HepG2 (cell line): ENCODE measurements at regions not wholly inside any gene's neighbourhood (a gene's known extent, or its start where the extent isn't known, plus 50 kb on each side); places are given as distances from the start of the nearest gene placed in this dataset.

ENCODE experiments used
- ATAC-seq: fragments of 200-7000 bp; cut with Tn5 transposase; 3 replicates; pipeline ENCODE4 v1.9.1; 2020; ENCODE audit warnings: mild to moderate bottlenecking, moderate library complexity
- BruUV-seq: library from RNA; stranded (reverse); fragments of 400-500 nt; replicated peaks from 2 replicates; lab custom pipeline; 2021; lab: Mats Ljungman, UMichigan
- CTCF ChIA-PET: fragments of 300-600 bp; formaldehyde crosslinking; extraction: SDS; loops from one replicate; lab custom pipeline; 2021; ENCODE audit warnings: low total read pairs, inconsistent platforms, low intra/inter-chr PET ratio; lab: Yijun Ruan, JAX
- POLR2A ChIA-PET: fragments of 350-600 bp; sonication (Branson Sonifier 250); formaldehyde crosslinking; loops from one replicate; lab custom pipeline; 2020; ENCODE audit warnings: antibody characterized with exemption, inconsistent platforms; lab: Yijun Ruan, JAX
- DNase-seq: peaks from one replicate; pipeline ENCODE4 v3.0.0-alpha.2; 2015; ENCODE audit warnings: low spot score
- FAIRE-seq: peaks from 3 replicates; lab custom pipeline; 2011; peaks lifted over from hg19 to GRCh38; lab: Jason Lieb, UNC
- H2AFZ ChIP-seq: one replicate; pipeline ENCODE4 v1.6.1; 2011; ENCODE audit warnings: low read length, inconsistent platforms
- H3K27ac ChIP-seq: fragments of 300-600 bp; 3 replicates; pipeline ENCODE4 v1.8.0; 2011; ENCODE audit warnings: mixed run types, mild to moderate bottlenecking, mixed read lengths, low read length, inconsistent platforms; ENCODE audit not compliant: insufficient read depth; ENCODE audit errors: extremely low read length
- H3K27me3 ChIP-seq, 2 experiments: fragments of 200-600 bp in 1 of 2; 2 replicates in 1 of 2; 3 replicates in 1 of 2; pipeline versions ENCODE4 v1.6.0 to v1.8.0; 2011; ENCODE audit warnings: low read length in 2 of 2, mild to moderate bottlenecking in 2 of 2, moderate library complexity in 2 of 2, inconsistent platforms in 1 of 2; ENCODE audit not compliant: insufficient read depth in 2 of 2, control insufficient read depth in 1 of 2
- H3K36me3 ChIP-seq, 2 experiments: fragments of 200-600 bp in 1 of 2; replicated peaks in 1 of 2; 2 replicates in 1 of 2; 3 replicates in 1 of 2; pipeline versions ENCODE4 v1.5.1 to v1.8.0; 2011; ENCODE audit warnings: low read length in 2 of 2, inconsistent platforms in 1 of 2; ENCODE audit not compliant: insufficient read depth in 2 of 2, control insufficient read depth in 1 of 2
- H3K4me1 ChIP-seq: 2 replicates; pipeline ENCODE4 v1.5.1; 2012; ENCODE audit warnings: low read length, inconsistent platforms; ENCODE audit not compliant: insufficient read depth
- H3K4me2 ChIP-seq: 2 replicates; pipeline ENCODE4 v1.6.0; 2011; ENCODE audit warnings: low read depth, low read length, inconsistent platforms
- H3K4me3 ChIP-seq, 3 experiments: fragments of 200-600 bp in 1 of 3; sonication (generic), shearing (Covaris generic) in 1 of 3; replicated peaks in 1 of 3; 2 replicates each; pipeline ENCODE4 v1.5.1; 2011 to 2016; ENCODE audit warnings: low read length in 3 of 3, inconsistent platforms in 2 of 3, low read depth in 2 of 3, mild to moderate bottlenecking in 2 of 3, control low read depth in 1 of 3, mixed read lengths in 1 of 3; ENCODE audit not compliant: insufficient read depth in 1 of 3
- H3K79me2 ChIP-seq: one replicate; pipeline ENCODE4 v1.6.1; 2011; ENCODE audit warnings: low read length, inconsistent platforms; ENCODE audit not compliant: insufficient read depth
- H3K9ac ChIP-seq: 2 replicates; pipeline ENCODE4 v1.6.0; 2011; ENCODE audit warnings: mild to moderate bottlenecking, low read depth, low read length, inconsistent platforms; ENCODE audit not compliant: insufficient read depth
- H3K9me3 ChIP-seq: 2 replicates; pipeline ENCODE4 v1.5.1; 2012; ENCODE audit warnings: mild to moderate bottlenecking, low read length
- H4K20me1 ChIP-seq: 2 replicates; pipeline ENCODE4 v1.6.0; 2011; ENCODE audit warnings: inconsistent platforms, mild to moderate bottlenecking, low read length, moderate library complexity; ENCODE audit not compliant: insufficient read depth
- ARNT2 ChIP-seq: sonication (generic); formaldehyde crosslinking; IDR thresholded peaks from 2 replicates; pipeline ENCODE4 v1.8.0; 2022; ENCODE audit warnings: mild to moderate bottlenecking, low read depth, missing genetic modification reagents, moderate library complexity
- FOXK1 ChIP-seq: sonication (generic); formaldehyde crosslinking; IDR thresholded peaks from 2 replicates; pipeline ENCODE4 v1.4.0; 2020; ENCODE audit warnings: low read depth, missing genetic modification reagents, borderline replicate concordance
- SPEN ChIP-seq: sonication (generic); formaldehyde crosslinking; IDR thresholded peaks from 2 replicates; pipeline ENCODE4 v1.5.1; 2020; ENCODE audit warnings: low read depth, mild to moderate bottlenecking, missing genetic modification reagents
- SRSF4 ChIP-seq: fragments of 200-400 bp; formaldehyde crosslinking; IDR thresholded peaks from one replicate; pipeline ENCODE4 v1.6.1; 2018; ENCODE audit warnings: mild to moderate bottlenecking, low read depth, low read length, moderate library complexity; ENCODE audit not compliant: poor library complexity, severe bottlenecking
- TEAD3 ChIP-seq: optimal IDR thresholded peaks from 2 replicates; pipeline ENCODE3; 2016; ENCODE audit warnings: borderline replicate concordance
- ZNF615 ChIP-seq: sonication (generic); formaldehyde crosslinking; IDR thresholded peaks from 2 replicates; pipeline ENCODE4 v1.5.0; 2020; ENCODE audit warnings: mild to moderate bottlenecking, missing genetic modification reagents, borderline replicate concordance
- ZNF678 ChIP-seq: sonication (generic); formaldehyde crosslinking; IDR thresholded peaks from 2 replicates; pipeline ENCODE4 v1.4.0; 2020; ENCODE audit warnings: mild to moderate bottlenecking, missing genetic modification reagents
- ZNF720 ChIP-seq: sonication (generic); formaldehyde crosslinking; IDR thresholded peaks from 2 replicates; pipeline ENCODE4 v1.4.0; 2020; ENCODE audit warnings: missing genetic modification reagents
- ZZZ3 ChIP-seq: sonication (generic); formaldehyde crosslinking; IDR thresholded peaks from 2 replicates; pipeline ENCODE4 v1.4.0; 2020; ENCODE audit warnings: missing genetic modification reagents, mild to moderate bottlenecking, borderline replicate concordance
- WGBS: methylation state at CpG from one replicate; pipeline ENCODE4 v1.1.6; 2017; ENCODE audit warnings: low lambda C conversion rate; 5-methylcytosine and 5-hydroxymethylcytosine counted together
- in situ Hi-C: cut with HindIII; loops from 2 replicates; pipeline ENCODE4 v1.10.0; 2017; ENCODE audit warnings: low pct_unique_long_range_greater_than_20kb; ENCODE audit not compliant: extremely low pct_ligation_motif_present
- intact Hi-C: fragments of 100-400 bp; cut with micrococcal nuclease; formaldehyde crosslinking; loops from one replicate; pipeline ENCODE4 v1.10.0; 2022; ENCODE audit not compliant: unreplicated experiment
- TF ChIP-seq, protein P1 (sequence below): sonication (generic); formaldehyde crosslinking; IDR thresholded peaks from 2 replicates; pipeline ENCODE4 v1.8.0; 2022; ENCODE audit warnings: mild to moderate bottlenecking, missing genetic modification reagents, moderate library complexity
- TF ChIP-seq, protein P2 (sequence below): sonication (generic); formaldehyde crosslinking; IDR thresholded peaks from 2 replicates; pipeline ENCODE4 v1.4.0; 2020; ENCODE audit warnings: missing genetic modification reagents
- TF ChIP-seq, protein P3 (sequence below), 2 experiments: sonication (generic) in 1 of 2; formaldehyde crosslinking in 1 of 2; IDR thresholded peaks; 2 replicates each; pipeline versions ENCODE4 v1.4.0 to v1.6.1; 2018 to 2020; ENCODE audit warnings: missing genetic modification reagents in 2 of 2, borderline replicate concordance in 1 of 2, low read depth in 1 of 2, mild to moderate bottlenecking in 1 of 2, missing biosample characterization in 1 of 2
- TF ChIP-seq, protein P4 (sequence below): sonication (generic); formaldehyde crosslinking; IDR thresholded peaks from 2 replicates; pipeline ENCODE4 v1.5.0; 2020; ENCODE audit warnings: mild to moderate bottlenecking, low read depth, missing genetic modification reagents, borderline replicate concordance
- TF ChIP-seq, protein P5 (sequence below): sonication (generic); formaldehyde crosslinking; IDR thresholded peaks from 2 replicates; pipeline ENCODE4 v1.4.0; 2020; ENCODE audit warnings: missing genetic modification reagents, borderline replicate concordance

DNA sequence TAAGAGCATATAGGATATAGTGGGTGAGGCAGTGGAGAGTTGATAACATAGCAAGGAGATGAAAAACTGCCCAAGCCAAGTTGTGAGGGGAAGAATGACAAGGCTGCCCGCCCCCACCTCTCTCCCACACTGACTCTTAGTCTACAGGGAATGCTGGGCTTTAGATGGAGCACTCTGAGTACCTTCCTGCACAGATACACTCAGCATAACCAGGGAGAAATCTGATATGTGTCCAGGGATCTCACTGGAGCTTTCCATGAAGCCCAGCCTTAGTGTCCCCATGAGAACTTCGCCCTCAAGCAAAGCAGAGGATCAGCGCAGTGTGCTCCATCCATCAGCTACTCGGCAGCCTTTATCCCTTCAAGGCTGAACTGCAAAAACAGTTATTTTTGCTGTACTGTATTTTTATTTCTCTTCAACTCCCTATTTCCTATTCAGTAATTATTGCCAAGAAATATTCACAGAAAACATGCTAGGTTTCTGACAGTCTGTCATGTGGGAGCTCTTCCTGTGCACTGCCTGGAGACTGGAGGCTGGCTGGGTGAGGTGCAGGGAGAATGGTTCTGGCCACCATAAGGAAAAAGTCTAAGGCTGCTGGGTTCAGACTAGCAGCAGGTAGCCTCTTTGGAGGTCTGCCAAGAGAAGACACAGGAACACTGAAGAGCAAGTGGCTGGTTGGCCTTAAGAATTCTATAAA lies 475.2 kb upstream of the PPP2R3A start:
- no peak overlapping the region for H3K4me3 ChIP-seq
- no peaks in the 10 kb centered on the region for H3K4me1 ChIP-seq
- H3K27me3 ChIP-seq = no peaks in the 10 kb centered on the region
- H3K27ac ChIP-seq = no peak overlapping the region
- no peak overlapping the region for H3K4me2 ChIP-seq
- 24% methylated on average over 4 of the region's 4 CpGs for WGBS
- ATAC-seq (no peak), DNase-seq (no peak), FAIRE-seq (no peak)
- in situ Hi-C loops = no loop called here
- POLR2A ChIA-PET = no interaction called here
- no peak overlapping the region for H2AFZ ChIP-seq
- H4K20me1 ChIP-seq = no peaks in the 10 kb centered on the region
- H3K9me3 ChIP-seq = no peaks in the 10 kb centered on the region
- intact Hi-C loops = no loop called here
- CTCF ChIA-PET = no interaction called here
- no peaks in the 10 kb centered on the region for H3K79me2 ChIP-seq
- H3K36me3 ChIP-seq = no peaks in the 10 kb centered on the region
- H3K9ac ChIP-seq = no peak overlapping the region
- BruUV-seq = no TSS peak
- no peak for TF ChIP-seq ZNF678
- TF ChIP-seq ZZZ3 (CRISPR knock-in tag) = no peak
- TF ChIP-seq TEAD3 (CRISPR knock-in tag) = no peak
- TF ChIP-seq, protein P1, sequence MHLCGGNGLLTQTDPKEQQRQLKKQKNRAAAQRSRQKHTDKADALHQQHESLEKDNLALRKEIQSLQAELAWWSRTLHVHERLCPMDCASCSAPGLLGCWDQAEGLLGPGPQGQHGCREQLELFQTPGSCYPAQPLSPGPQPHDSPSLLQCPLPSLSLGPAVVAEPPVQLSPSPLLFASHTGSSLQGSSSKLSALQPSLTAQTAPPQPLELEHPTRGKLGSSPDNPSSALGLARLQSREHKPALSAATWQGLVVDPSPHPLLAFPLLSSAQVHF (CRISPR knock-in tag) = no peak
- TF ChIP-seq ZNF615 (CRISPR knock-in tag) = no peak
- no peak for TF ChIP-seq ARNT2 (CRISPR knock-in tag)
- TF ChIP-seq SRSF4 = no peak
- TF ChIP-seq FOXK1 (CRISPR knock-in tag) = no peak
- TF ChIP-seq, protein P2, sequence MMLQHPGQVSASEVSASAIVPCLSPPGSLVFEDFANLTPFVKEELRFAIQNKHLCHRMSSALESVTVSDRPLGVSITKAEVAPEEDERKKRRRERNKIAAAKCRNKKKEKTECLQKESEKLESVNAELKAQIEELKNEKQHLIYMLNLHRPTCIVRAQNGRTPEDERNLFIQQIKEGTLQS (CRISPR knock-in tag) = no peak
- TF ChIP-seq, protein P3, sequence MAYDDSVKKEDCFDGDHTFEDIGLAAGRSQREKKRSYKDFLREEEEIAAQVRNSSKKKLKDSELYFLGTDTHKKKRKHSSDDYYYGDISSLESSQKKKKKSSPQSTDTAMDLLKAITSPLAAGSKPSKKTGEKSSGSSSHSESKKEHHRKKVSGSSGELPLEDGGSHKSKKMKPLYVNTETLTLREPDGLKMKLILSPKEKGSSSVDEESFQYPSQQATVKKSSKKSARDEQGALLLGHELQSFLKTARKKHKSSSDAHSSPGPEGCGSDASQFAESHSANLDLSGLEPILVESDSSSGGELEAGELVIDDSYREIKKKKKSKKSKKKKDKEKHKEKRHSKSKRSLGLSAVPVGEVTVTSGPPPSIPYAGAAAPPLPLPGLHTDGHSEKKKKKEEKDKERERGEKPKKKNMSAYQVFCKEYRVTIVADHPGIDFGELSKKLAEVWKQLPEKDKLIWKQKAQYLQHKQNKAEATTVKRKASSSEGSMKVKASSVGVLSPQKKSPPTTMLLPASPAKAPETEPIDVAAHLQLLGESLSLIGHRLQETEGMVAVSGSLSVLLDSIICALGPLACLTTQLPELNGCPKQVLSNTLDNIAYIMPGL (CRISPR knock-in tag; IDR thresholded peaks at IDR 0.05; ENCODE audit: borderline replicate concordance in 1 of 2, low read depth in 1 of 2) = no peak
- TF ChIP-seq, protein P4, sequence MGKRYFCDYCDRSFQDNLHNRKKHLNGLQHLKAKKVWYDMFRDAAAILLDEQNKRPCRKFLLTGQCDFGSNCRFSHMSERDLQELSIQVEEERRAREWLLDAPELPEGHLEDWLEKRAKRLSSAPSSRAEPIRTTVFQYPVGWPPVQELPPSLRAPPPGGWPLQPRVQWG (CRISPR knock-in tag) = no peak
- TF ChIP-seq ZNF720 = no peak
- TF ChIP-seq, protein P5, sequence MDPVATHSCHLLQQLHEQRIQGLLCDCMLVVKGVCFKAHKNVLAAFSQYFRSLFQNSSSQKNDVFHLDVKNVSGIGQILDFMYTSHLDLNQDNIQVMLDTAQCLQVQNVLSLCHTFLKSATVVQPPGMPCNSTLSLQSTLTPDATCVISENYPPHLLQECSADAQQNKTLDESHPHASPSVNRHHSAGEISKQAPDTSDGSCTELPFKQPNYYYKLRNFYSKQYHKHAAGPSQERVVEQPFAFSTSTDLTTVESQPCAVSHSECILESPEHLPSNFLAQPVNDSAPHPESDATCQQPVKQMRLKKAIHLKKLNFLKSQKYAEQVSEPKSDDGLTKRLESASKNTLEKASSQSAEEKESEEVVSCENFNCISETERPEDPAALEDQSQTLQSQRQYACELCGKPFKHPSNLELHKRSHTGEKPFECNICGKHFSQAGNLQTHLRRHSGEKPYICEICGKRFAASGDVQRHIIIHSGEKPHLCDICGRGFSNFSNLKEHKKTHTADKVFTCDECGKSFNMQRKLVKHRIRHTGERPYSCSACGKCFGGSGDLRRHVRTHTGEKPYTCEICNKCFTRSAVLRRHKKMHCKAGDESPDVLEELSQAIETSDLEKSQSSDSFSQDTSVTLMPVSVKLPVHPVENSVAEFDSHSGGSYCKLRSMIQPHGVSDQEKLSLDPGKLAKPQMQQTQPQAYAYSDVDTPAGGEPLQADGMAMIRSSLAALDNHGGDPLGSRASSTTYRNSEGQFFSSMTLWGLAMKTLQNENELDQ = no peak
- no peak for TF ChIP-seq SPEN (CRISPR knock-in tag)
